K562 (cell line): ENCODE measurements at regions not wholly inside any gene's neighbourhood (a gene's known extent, or its start where the extent isn't known, plus 50 kb on each side); places are given as distances from the start of the nearest gene placed in this dataset.

Experiments
- ATAC-seq: fragments of 200-7000 bp; cut with Tn5 transposase; 3 replicates; pipeline ENCODE4 v1.9.1; 2020; ENCODE audit warnings: moderate library complexity
- BruUV-seq: library from RNA; stranded (reverse); fragments of 400-500 nt; replicated peaks from 2 replicates; lab custom pipeline; 2021; lab: Mats Ljungman, UMichigan
- CTCF ChIA-PET: fragments of 300-600 bp; formaldehyde crosslinking; extraction: SDS; loops from one replicate; lab custom pipeline; 2021; ENCODE audit warnings: low intra/inter-chr PET ratio; lab: Yijun Ruan, JAX
- POLR2A ChIA-PET: fragments of 300-600, 350-650 bp; sonication (Branson Sonifier 250); formaldehyde crosslinking; extraction: SDS; loops from one replicate; lab custom pipeline; 2021; ENCODE audit warnings: antibody characterized with exemption, inconsistent platforms; lab: Yijun Ruan, JAX
- DNase-seq, 4 experiments: peaks; one replicate each; pipeline versions ENCODE4 v3.0.0 to v3.0.0-alpha.2; 2011 to 2018; ENCODE audit warnings: low spot score in 3 of 4, mixed read lengths in 3 of 4; ENCODE audit errors: extremely low read depth in 1 of 4
- FAIRE-seq: peaks from 2 replicates; lab custom pipeline; 2011; peaks lifted over from hg19 to GRCh38; lab: Jason Lieb, UNC
- H2AFZ ChIP-seq: 2 replicates; pipeline ENCODE4 v1.6.0; 2011; ENCODE audit warnings: low read depth, low read length, control low read depth, inconsistent platforms
- H3K27ac ChIP-seq: fragments of 200-600 bp; 3 replicates; pipeline ENCODE4 v1.8.0; 2011; ENCODE audit warnings: low read depth, mild to moderate bottlenecking, control low read depth, inconsistent platforms, low read length, moderate library complexity, mixed read lengths; ENCODE audit errors: extremely low read depth
- H3K27me3 ChIP-seq, 2 experiments: fragments of 300-600 bp in 1 of 2; 2 replicates in 1 of 2; 3 replicates in 1 of 2; pipeline versions ENCODE4 v1.6.0 to v1.8.0; 2011; ENCODE audit warnings: inconsistent platforms in 2 of 2, low read length in 2 of 2, mild to moderate bottlenecking in 1 of 2, mixed read lengths in 1 of 2, moderate library complexity in 1 of 2; ENCODE audit not compliant: control insufficient read depth in 2 of 2, insufficient read depth in 2 of 2
- H3K36me3 ChIP-seq: fragments of 300-600 bp; 3 replicates; pipeline ENCODE4 v1.8.0; 2011; ENCODE audit warnings: mild to moderate bottlenecking, low read length, inconsistent platforms; ENCODE audit not compliant: control insufficient read depth, insufficient read depth
- H3K4me1 ChIP-seq, 2 experiments: fragments of 200-600 bp in 1 of 2; replicated peaks in 1 of 2; 2 replicates in 1 of 2; 3 replicates in 1 of 2; pipeline versions ENCODE4 v1.5.1 to v1.8.0; 2011; ENCODE audit warnings: inconsistent platforms in 2 of 2, low read length in 2 of 2, mild to moderate bottlenecking in 1 of 2, mixed read lengths in 1 of 2, moderate library complexity in 1 of 2; ENCODE audit not compliant: control insufficient read depth in 2 of 2, insufficient read depth in 2 of 2
- H3K4me2 ChIP-seq: 2 replicates; pipeline ENCODE4 v1.6.1; 2011; ENCODE audit warnings: low read length, control low read depth, inconsistent platforms, mixed read lengths; ENCODE audit not compliant: insufficient read depth
- H3K4me3 ChIP-seq: fragments of 200-600 bp; sonication (generic), shearing (Covaris generic); 2 replicates; pipeline ENCODE4 v1.5.1; 2016; ENCODE audit warnings: control low read depth, inconsistent platforms
- H3K79me2 ChIP-seq: fragments of 200-600 bp; 3 replicates; pipeline ENCODE4 v1.8.0; 2011; ENCODE audit warnings: low read length, inconsistent platforms; ENCODE audit not compliant: control insufficient read depth, insufficient read depth
- H3K9ac ChIP-seq, 2 experiments: 2 replicates each; pipeline versions ENCODE4 v1.6.0 to v1.6.1; 2011; ENCODE audit warnings: low read depth in 2 of 2, low read length in 2 of 2, control low read depth in 1 of 2, inconsistent platforms in 1 of 2, mild to moderate bottlenecking in 1 of 2, mixed read lengths in 1 of 2; ENCODE audit not compliant: insufficient read depth in 1 of 2
- H3K9me1 ChIP-seq: one replicate; pipeline ENCODE4 v1.6.0; 2011; ENCODE audit warnings: inconsistent platforms, mild to moderate bottlenecking, low read length, moderate library complexity; ENCODE audit not compliant: control insufficient read depth, insufficient read depth
- H3K9me3 ChIP-seq: replicated peaks from 2 replicates; pipeline ENCODE4 v1.5.1; 2011; ENCODE audit warnings: low read depth, low read length, inconsistent platforms; ENCODE audit not compliant: control insufficient read depth, insufficient read depth
- H4K20me1 ChIP-seq: replicated peaks from 2 replicates; pipeline ENCODE4 v1.6.1; 2011; ENCODE audit warnings: low read length, inconsistent platforms, mixed read lengths; ENCODE audit not compliant: control insufficient read depth, insufficient read depth
- ARNT ChIP-seq, 2 experiments: fragments of 450-650 bp; IDR thresholded peaks; 2 replicates each; pipeline ENCODE4 v1.6.1; 2016; ENCODE audit warnings: mild to moderate bottlenecking in 1 of 2
- ILK ChIP-seq: fragments of 450-650 bp; IDR thresholded peaks from 2 replicates; pipeline ENCODE4 v1.6.1; 2016; ENCODE audit warnings: missing genetic modification characterization, low read depth, mild to moderate bottlenecking, missing compliant biosample characterization, moderate library complexity, borderline replicate concordance
- IRF2 ChIP-seq: sonication (generic); formaldehyde crosslinking; IDR thresholded peaks from 2 replicates; pipeline ENCODE4 v1.8.1; 2022; ENCODE audit warnings: mild to moderate bottlenecking, missing genetic modification reagents
- KDM2B ChIP-seq: fragments of 250-450 bp; sonication (Bioruptor Pico); IDR thresholded peaks from 2 replicates; pipeline ENCODE4 v1.8.0; 2021; ENCODE audit warnings: mild to moderate bottlenecking, moderate library complexity
- MEF2A ChIP-seq: IDR thresholded peaks from 2 replicates; pipeline ENCODE4 v1.6.1; 2011; ENCODE audit warnings: low read depth, mild to moderate bottlenecking, low read length, moderate library complexity; ENCODE audit not compliant: control insufficient read depth
- NCOA2 ChIP-seq, 2 experiments: fragments of 450-650 bp; IDR thresholded peaks; 2 replicates each; pipeline ENCODE4 v1.6.1; 2018; ENCODE audit warnings: mild to moderate bottlenecking in 2 of 2, moderate library complexity in 1 of 2; ENCODE audit not compliant: partially characterized antibody in 2 of 2
- PHTF2 ChIP-seq: fragments of 250-450 bp; sonication (Bioruptor Pico); IDR thresholded peaks from 2 replicates; pipeline ENCODE4 v1.5.0; 2021; ENCODE audit warnings: mild to moderate bottlenecking
- SAP30 ChIP-seq: fragments of 200-600 bp; sonication (generic); IDR thresholded peaks from 2 replicates; pipeline ENCODE4 v1.6.1; 2012; ENCODE audit warnings: borderline replicate concordance, low read depth, mild to moderate bottlenecking, moderate library complexity, low read length, control low read depth, inconsistent platforms; ENCODE audit not compliant: insufficient read depth, poor library complexity, severe bottlenecking
- SP2 ChIP-seq: IDR thresholded peaks from 2 replicates; pipeline ENCODE4 v1.6.1; 2011; ENCODE audit warnings: mild to moderate bottlenecking, low read depth, low read length, moderate library complexity; ENCODE audit not compliant: poor library complexity, severe bottlenecking; ENCODE audit errors: extremely low read depth
- ZNF224 ChIP-seq: sonication (generic); formaldehyde crosslinking; IDR thresholded peaks from 2 replicates; pipeline ENCODE4 v1.8.0; 2022; ENCODE audit warnings: mild to moderate bottlenecking, missing genetic modification reagents
- WGBS: fragments of 100-300 bp; shearing (Covaris generic); methylation state at CpG from one replicate; pipeline ENCODE4 v1.1.6; 2016; ENCODE audit warnings: low coverage, mixed read lengths; ENCODE audit not compliant: insufficient coverage; ENCODE audit errors: missing lambda C conversion rate; 5-methylcytosine and 5-hydroxymethylcytosine counted together
- in situ Hi-C: fragments of 300-500 bp; cut with MboI; formaldehyde crosslinking; loops from 4 replicates; pipeline ENCODE4 v1.15.0; 2018; ENCODE audit warnings: inconsistent platforms, mixed read lengths
- intact Hi-C: fragments of 100-400 bp; cut with micrococcal nuclease; formaldehyde crosslinking; loops from 2 replicates; pipeline ENCODE4 v1.14.2; 2022
- TF ChIP-seq, protein P1 (sequence below): fragments of 450-650 bp; formaldehyde crosslinking; IDR thresholded peaks from 2 replicates; pipeline ENCODE4 v1.4.0; 2022; ENCODE audit warnings: missing genetic modification characterization
- TF ChIP-seq, protein P2 (sequence below): fragments of 250-450 bp; sonication (Bioruptor Pico); IDR thresholded peaks from 2 replicates; pipeline ENCODE4 v1.5.0; 2020; ENCODE audit warnings: mild to moderate bottlenecking, borderline replicate concordance
- TF ChIP-seq, protein P3 (sequence below): fragments of 450-650 bp; IDR thresholded peaks from 2 replicates; pipeline ENCODE4 v1.6.1; 2017; ENCODE audit warnings: antibody characterized with exemption, mild to moderate bottlenecking

DNA sequence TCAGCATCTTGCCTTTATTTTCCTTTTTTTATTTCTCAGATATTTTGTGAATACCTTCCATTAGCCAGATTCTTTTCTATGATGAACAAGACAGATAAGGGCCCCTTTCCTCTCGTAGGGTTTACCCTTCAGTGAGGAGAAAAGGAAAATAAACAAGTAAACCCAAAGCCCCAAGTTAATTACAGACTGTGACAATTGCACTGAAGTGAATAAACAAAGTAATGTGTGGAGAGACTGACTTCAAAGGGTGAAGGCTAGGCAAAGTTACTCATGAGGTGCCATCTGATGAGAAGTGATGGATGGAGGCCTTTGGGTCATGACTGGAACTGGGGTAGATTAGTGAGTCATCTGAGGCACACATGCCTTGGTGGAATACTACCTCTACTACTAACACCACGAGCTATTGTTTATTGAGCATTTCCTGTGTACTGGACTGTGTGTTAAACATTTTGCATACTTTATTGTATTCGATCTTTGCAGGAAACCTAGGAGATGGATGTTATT lies 143.4 kb upstream of the PRICKLE1 start (continued):
- TF ChIP-seq, protein P1, sequence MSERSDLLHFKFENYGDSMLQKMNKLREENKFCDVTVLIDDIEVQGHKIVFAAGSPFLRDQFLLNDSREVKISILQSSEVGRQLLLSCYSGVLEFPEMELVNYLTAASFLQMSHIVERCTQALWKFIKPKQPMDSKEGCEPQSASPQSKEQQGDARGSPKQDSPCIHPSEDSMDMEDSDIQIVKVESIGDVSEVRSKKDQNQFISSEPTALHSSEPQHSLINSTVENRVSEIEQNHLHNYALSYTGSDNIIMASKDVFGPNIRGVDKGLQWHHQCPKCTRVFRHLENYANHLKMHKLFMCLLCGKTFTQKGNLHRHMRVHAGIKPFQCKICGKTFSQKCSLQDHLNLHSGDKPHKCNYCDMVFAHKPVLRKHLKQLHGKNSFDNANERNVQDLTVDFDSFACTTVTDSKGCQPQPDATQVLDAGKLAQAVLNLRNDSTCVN (CRISPR knock-in tag) = no peak
- TF ChIP-seq, all 486 proteins: peak for 0

DNA sequence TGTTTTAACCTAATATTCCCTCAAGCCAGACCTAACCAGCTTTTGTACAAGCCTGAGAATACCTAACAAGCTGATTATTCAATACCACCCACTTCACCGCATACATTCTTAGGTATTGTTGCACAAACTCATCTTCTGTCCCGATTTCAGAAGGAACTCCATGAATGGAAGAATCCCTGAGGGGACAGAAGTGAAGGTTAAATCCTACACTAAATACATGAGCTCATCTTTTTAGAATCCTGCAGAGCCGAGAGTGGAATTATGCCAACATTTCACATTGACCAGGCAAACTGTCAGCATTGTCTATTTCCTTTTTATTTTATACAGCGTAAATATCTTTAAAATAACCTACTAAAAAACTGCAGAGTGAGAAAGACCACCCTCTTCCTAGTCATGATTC lies 140.7 kb upstream of the PRICKLE1 start:
- H3K27ac ChIP-seq = no peak overlapping the region
- CTCF ChIA-PET = no interaction called here
- ATAC-seq (no peak), DNase-seq (no peak), FAIRE-seq (no peak)
- no peaks in the 10 kb centered on the region for H3K9me3 ChIP-seq
- no peak overlapping the region for H3K4me3 ChIP-seq
- no peak overlapping the region for H2AFZ ChIP-seq
- no peaks in the 10 kb centered on the region for H3K36me3 ChIP-seq
- intact Hi-C loops = no loop called here
- 3% methylated on average over 4 of the region's 4 CpGs for WGBS
- POLR2A ChIA-PET = no interaction called here
- H3K27me3 ChIP-seq = no peaks in the 10 kb centered on the region
- no peaks in the 10 kb centered on the region for H3K9me1 ChIP-seq
- in situ Hi-C loops = no loop called here
- H3K9ac ChIP-seq = no peak overlapping the region
- BruUV-seq = no TSS peak
- H4K20me1 ChIP-seq = no peaks in the 10 kb centered on the region
- H3K4me2 ChIP-seq = no peak overlapping the region
- no peaks in the 10 kb centered on the region for H3K4me1 ChIP-seq
- no peaks in the 10 kb centered on the region for H3K79me2 ChIP-seq
- TF ChIP-seq IRF2 (CRISPR knock-in tag) = no peak
- no peak for TF ChIP-seq ZNF224 (CRISPR knock-in tag)
- TF ChIP-seq, protein P2, sequence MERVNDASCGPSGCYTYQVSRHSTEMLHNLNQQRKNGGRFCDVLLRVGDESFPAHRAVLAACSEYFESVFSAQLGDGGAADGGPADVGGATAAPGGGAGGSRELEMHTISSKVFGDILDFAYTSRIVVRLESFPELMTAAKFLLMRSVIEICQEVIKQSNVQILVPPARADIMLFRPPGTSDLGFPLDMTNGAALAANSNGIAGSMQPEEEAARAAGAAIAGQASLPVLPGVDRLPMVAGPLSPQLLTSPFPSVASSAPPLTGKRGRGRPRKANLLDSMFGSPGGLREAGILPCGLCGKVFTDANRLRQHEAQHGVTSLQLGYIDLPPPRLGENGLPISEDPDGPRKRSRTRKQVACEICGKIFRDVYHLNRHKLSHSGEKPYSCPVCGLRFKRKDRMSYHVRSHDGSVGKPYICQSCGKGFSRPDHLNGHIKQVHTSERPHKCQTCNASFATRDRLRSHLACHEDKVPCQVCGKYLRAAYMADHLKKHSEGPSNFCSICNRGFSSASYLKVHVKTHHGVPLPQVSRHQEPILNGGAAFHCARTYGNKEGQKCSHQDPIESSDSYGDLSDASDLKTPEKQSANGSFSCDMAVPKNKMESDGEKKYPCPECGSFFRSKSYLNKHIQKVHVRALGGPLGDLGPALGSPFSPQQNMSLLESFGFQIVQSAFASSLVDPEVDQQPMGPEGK (CRISPR knock-in tag) = no peak
- TF ChIP-seq SP2 = no peak
- TF ChIP-seq, protein P3, sequence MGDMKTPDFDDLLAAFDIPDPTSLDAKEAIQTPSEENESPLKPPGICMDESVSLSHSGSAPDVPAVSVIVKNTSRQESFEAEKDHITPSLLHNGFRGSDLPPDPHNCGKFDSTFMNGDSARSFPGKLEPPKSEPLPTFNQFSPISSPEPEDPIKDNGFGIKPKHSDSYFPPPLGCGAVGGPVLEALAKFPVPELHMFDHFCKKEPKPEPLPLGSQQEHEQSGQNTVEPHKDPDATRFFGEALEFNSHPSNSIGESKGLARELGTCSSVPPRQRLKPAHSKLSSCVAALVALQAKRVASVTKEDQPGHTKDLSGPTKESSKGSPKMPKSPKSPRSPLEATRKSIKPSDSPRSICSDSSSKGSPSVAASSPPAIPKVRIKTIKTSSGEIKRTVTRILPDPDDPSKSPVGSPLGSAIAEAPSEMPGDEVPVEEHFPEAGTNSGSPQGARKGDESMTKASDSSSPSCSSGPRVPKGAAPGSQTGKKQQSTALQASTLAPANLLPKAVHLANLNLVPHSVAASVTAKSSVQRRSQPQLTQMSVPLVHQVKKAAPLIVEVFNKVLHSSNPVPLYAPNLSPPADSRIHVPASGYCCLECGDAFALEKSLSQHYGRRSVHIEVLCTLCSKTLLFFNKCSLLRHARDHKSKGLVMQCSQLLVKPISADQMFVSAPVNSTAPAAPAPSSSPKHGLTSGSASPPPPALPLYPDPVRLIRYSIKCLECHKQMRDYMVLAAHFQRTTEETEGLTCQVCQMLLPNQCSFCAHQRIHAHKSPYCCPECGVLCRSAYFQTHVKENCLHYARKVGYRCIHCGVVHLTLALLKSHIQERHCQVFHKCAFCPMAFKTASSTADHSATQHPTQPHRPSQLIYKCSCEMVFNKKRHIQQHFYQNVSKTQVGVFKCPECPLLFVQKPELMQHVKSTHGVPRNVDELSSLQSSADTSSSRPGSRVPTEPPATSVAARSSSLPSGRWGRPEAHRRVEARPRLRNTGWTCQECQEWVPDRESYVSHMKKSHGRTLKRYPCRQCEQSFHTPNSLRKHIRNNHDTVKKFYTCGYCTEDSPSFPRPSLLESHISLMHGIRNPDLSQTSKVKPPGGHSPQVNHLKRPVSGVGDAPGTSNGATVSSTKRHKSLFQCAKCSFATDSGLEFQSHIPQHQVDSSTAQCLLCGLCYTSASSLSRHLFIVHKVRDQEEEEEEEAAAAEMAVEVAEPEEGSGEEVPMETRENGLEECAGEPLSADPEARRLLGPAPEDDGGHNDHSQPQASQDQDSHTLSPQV = no peak
- no peak for TF ChIP-seq KDM2B (CRISPR knock-in tag)
- TF ChIP-seq PHTF2 (CRISPR knock-in tag) = no peak
- TF ChIP-seq ARNT (IDR thresholded peaks at IDR 0.05) = no peak
- no peak for TF ChIP-seq NCOA2 (IDR thresholded peaks at IDR 0.05; ENCODE audit: partially characterized antibody in 2 of 2)
- no peak for TF ChIP-seq SAP30
- no peak for TF ChIP-seq MEF2A
- no peak for TF ChIP-seq ILK
